D721Med (cell line): ENCODE measurements at regions not wholly inside any gene's neighbourhood (a gene's known extent, or its start where the extent isn't known, plus 50 kb on each side); places are given as distances from the start of the nearest gene placed in this dataset.

ENCODE experiments used
- DNase-seq: peaks from one replicate; pipeline ENCODE4 v3.0.0; 2011; ENCODE audit warnings: low spot score; ENCODE audit not compliant: insufficient read length
- FAIRE-seq: peaks from 2 replicates; lab custom pipeline; 2011; peaks lifted over from hg19 to GRCh38; lab: Jason Lieb, UNC
- CTCF ChIP-seq: IDR thresholded peaks from 2 replicates; pipeline ENCODE4 v1.5.1; 2012; ENCODE audit warnings: mild to moderate bottlenecking, control low read depth; ENCODE audit not compliant: insufficient read depth; ENCODE audit errors: missing control alignments

DNA sequence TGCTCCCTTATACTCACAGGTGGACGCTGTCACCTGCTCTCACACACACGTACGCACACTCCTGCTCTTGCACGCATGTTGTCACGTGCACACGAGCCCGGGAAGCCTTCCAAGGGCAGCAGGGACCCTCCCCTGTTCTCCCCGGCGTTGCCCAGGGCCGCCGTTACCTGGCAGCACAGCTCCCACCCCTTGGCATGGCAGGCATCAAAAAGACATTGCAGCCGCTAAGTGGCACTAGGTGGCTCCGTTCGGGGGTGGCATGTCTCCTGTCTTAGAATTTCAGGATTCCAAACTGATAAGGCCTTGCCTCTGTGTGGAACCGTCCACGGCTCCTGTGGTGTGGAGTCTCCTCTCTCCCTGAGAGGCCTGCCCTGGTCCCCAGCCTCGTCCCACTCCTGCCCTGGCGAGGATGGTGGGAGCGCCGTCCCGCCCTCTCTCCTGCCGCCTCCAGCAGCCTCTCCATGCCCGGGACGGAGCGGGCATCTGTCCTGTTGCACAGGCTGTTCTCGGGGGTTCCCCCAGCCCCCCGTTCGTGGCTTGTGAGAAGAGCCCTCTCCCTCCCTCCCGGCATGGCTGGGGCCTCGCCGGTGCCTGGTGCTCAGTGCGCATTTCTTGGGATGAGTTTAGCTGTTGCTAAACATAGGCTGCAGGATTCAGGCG, 126.7 kb upstream of the GSE1 start:
- no peak for TF ChIP-seq CTCF
- DNase-seq (no peak), FAIRE-seq (no peak)

DNA sequence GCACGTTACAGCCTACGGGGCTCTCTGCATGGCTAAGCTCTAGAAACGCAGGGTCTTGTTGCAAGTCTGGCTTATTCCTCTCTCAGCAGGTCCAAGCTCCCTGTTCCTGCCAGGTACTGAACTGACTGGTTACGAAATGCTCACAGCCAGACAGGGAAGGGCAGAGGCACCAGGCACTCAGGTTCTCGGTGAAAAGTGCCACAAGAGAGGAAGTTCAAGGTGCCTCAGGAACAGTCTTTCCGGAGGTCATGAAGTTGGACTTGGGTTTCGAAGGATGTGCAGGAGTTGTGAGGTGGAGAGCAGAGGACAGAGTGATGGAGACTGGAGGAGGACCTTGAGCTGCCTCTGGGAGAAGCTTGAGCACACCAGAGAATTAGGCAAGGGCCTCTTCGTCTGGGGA, 124.7 kb upstream of the GSE1 start:
- no peak for FAIRE-seq
- DNase-seq, result no peak
- no peak for TF ChIP-seq CTCF

- no peak for DNase-seq
- no peak for FAIRE-seq
- TF ChIP-seq CTCF, result no peak
Observed at GRCh38 chr16:85490407-85491057, 122.6 kb upstream of the GSE1 start.

DNA sequence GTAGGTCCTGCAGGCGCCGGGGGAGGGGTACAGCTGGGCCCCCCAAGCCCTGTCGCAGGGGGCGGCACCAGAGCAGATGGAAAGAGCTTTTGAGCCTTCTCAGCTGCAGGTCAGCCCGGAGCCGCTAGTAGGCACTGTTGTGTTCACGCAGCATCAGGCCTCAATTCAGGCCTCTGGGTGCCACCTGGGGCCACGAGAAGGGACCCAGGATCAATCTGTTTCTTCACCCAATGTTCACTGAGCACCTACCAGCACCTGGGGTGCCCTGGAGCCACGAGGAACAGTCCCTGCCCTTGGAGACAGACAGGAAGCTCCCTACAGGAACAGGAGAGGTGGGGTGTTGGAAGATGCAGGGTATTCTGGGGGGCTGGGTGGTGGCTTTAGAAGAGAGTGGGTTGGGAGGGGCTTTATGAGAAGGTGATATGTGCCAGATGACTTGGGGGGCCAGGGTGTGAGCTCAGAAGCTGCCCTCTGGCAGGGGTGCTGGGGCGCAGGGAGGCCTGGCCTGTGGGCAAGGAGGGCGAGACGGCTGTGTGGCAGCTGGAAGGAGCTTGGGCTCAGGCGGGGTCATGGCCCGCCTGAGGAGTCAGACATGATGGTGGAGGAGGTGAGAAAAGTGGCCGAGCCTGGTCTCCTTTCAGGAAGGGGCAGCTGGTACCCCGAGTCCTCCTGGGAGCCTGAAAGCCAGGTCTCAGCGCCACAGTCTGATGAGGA, 121.9 kb upstream of the GSE1 start:
- FAIRE-seq, result no peak

DNA sequence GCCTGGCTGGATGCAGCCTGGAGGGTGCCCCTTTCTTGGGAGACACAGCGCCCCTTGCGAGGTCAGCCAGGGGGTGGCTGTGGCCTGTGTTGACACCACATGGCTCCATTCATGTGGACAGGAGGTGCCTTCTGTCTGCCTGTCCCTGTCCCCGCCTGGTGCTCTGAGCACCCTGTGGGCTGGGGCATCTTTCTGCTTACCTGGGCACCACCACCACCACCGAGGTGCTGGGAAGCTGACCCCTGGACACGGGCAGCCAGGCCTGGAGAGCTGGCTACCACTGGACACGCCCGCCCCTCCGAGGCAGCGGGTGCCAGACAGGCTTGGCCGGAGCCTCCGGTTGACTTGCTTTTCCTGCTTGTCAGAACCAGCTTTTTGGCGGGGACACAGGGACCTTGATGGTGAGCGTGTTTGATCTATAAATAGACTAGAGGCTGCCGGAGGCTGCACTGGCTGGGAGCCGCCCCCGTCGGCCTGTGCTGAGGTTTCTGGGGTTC, 121.3 kb upstream of the GSE1 start:
- TF ChIP-seq CTCF, result no peak
- FAIRE-seq, result no peak
- DNase-seq, result no peak

More for the DNA sequence above, 121.9 kb upstream of the GSE1 start:
- TF ChIP-seq CTCF, result peak; percentile 36
- DNase-seq, result no peak

DNA sequence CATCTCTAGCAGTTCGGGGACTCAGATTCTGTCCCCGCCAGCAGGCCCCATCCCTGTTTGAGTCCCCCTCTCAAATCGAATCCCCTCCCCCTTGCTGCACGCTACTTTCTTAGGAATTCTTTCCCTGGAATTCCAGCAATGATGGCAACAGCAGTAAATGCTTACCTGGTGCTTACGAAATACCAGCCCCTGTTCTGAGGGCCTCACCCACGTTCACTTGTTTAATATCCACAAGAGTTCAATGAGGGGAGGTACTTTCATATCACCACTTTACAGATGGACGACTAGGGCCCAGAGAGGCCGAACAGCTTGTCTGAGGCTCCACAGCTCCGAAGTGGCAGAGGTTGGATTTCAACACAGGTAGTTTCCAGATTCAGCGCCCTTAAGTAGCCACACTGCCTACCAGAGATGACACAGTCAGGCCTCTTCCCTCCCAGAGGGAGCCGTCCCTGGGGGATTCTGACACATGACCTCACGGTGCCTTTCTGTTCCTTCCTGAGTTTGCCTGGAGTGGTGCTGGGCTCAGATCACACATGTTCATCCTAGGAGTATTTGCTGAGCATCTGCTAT, 120.7 kb upstream of the GSE1 start:
- FAIRE-seq (no peak), DNase-seq (no peak)
- TF ChIP-seq CTCF, result no peak
